ENCODE measurements at regions not wholly inside any gene's neighbourhood (a gene's known extent, or its start where the extent isn't known, plus 50 kb on each side); places are given as distances from the start of the nearest gene placed in this dataset.

- TF ChIP-seq CTCF (IDR thresholded peaks at IDR 0.05) (no peak), POLR2AphosphoS5 (IDR thresholded peaks at IDR 0.05) (no peak), POLR2A (IDR thresholded peaks at IDR 0.05; ENCODE audit: low read depth) (no peak), EP300 (IDR thresholded peaks at IDR 0.05) (no peak)
Observed at GRCh38 chr5:4837489-4838058, 302.6 kb upstream of the ADAMTS16 start.
